GM21529 (cell line): ENCODE measurements at regions not wholly inside any gene's neighbourhood (a gene's known extent, or its start where the extent isn't known, plus 50 kb on each side); places are given as distances from the start of the nearest gene placed in this dataset.
"Not testable (repeated sequence)": the region's sequence is repeated elsewhere in the genome, so short reads cannot be mapped to it uniquely, and the experiment has no call there.

Source experiments
- ATAC-seq: cut with Tn5 transposase; IDR thresholded peaks from one replicate; pipeline ENCODE4 v1.9.1; 2021; ENCODE audit not compliant: unreplicated experiment

DNA sequence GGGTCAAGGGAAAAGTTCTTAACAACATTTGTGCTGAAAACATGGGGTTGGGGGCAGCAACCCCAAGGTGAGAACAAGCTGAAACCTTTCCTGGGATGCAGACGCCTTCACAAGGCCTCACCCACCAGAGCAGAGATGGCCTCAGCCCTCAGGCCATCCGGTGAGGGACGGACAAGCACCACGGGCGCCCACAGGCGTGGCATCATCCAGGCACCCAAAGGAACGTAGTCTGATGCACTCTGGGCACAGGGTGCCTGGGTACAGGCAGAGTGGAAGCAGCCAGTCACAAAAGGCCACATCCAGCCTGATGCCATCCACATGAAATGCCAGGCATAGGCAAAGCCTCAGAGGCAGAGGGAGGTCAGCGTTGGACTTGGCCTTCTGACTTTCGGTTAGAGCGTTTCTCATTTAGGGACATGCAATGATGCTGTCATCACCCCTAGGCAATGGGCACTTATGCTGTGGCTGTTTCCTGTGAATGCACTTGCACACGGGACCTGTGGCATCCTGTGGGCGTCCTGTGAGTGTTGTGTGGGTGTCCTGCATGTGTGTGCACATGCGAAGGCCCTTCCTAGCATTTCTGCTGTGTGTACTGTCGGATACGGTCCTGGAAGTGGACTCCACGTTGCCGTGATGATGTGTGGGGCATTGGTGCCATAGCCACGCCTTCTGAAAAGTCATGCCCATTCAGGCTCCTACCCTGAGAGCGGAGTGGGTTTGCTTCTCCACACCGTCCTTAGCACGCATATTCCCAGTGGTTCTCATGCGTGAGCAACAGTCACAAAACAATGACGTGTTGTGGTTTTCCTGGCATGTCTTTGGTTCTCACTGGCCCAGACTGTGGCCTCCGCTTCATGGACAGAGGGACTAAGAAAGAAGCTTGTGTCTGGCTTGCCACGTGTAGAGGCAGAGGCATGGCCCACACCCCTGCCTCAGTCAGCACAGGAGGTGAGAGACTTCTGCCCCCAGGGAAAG, 52.7 kb upstream of the ZNF469 start:
- ATAC-seq: no peak

DNA sequence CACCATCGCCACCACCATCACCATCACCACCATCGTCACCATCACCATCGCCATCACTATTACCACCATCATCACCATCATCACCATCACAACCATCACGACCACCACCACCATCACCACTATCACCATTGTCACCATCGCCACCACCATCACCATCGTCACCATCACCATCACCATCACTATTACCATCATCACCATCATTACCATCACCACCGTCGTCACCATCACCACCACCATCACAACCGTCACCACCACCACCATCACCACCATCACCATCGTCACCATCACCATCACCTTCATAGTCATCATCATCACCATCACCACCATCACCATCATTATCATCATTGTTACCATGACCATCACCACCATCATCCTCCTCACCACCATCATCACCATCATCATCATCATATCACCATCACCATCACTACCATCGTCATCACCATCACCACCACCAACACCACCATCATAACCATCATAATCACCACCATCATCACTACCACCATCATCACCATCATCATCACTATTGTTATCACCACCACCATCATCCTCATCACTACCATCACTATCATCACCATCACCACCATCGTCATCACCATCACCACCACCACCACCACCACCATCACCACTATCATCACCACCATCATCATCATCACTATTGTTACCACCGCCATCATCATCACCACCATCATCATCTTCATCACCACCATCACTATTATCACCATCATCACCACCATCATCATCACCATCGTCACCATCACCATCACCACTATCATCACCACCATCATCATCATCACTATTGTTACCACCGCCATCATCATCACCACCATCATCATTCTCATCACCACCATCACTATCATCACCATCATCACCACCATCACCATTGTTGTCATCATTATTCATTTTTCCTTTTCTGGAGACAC, 51.5 kb upstream of the ZNF469 start:
- ATAC-seq: no peak

DNA sequence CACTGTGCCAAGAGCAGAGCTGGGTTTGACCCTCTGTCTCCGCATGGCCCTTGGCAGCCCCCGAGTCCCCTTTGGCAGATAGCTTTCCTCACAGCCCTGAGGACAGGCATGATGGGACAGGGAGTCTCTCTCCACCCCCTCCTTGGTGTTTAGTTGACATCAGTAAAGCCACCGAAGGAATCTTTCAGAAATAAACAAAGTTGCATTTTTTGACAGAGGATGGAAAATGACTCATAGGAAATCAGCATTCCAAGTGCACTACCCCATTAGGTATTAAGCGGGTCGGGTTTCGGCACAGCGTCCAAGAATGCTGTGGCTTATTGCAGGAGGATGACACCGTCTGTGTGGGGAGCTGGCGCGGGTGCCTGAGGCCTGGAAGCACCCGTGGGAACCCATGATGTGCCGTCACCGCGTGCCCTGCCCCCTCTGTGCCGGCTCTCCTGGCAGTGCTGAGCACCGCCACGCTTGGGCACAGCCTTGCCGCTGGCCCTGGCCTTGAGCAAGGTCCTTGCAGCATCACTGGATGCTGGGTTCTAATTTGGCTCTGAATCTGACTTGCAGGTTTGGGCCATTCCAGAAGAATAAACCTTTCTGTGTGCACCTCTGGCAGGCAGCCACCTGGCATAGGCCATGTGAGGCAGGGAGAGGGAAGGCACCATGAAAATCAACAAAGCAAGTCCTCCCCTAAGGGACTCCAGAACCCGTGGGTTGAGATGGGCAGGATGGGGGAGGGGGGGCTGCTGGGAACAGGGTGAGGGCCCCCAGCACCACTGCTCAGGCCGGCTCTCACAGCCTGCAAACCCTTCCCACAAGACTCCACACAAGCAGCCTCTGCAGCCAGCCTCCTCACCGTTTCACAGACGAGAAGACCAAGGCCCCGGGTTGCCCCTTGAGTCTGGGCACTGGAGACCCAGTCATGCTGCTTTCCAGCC, 50.5 kb upstream of the ZNF469 start:
- ATAC-seq: no peak

DNA sequence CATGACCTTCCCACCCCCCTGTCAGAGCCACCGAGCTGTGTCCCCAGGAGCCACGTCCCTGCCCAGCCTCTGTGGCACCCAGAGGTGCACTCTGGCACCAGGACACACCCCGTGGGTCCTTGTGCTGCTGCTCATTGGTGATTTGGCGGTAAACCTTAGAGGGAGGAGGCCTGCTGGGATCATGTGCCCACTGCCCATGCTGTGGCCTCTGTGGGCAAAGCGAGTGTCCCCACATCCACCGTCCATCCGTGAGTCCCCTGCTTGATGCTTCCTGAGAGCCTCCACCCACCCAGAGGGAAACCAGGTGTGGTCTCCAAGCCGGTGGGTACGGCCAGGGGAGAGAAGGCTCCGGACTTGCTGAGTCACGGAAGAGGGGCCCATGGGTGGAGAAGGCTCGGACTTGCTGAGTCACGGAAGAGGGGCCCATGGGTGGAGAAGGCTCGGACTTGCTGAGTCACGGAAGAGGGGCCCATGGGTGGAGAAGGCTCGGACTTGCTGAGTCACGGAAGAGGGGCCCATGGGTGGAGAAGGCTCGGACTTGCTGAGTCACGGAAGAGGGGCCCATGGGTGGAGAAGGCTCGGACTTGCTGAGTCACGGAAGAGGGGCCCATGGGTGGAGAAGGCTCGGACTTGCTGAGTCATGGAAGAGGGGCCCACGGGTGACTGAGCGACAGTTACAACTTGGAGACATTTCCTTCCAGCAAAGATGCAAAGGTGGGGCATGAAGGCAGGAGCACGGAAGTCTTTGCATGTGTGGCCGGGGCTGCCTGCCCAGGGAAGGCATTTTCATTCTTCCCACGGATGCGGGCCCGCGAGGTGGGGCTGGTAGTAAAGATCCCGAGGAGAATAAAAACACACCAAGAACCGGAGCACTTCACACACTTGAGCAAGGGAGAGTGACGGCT, 49.6 kb upstream of the ZNF469 start:
- ATAC-seq: not testable (repeated sequence)
